Astrocyte (in vitro differentiated cells and primary cell): ENCODE measurements at regions not wholly inside any gene's neighbourhood (a gene's known extent, or its start where the extent isn't known, plus 50 kb on each side); places are given as distances from the start of the nearest gene placed in this dataset.

Source experiments
- EZH2 ChIP-seq: IDR thresholded peaks from 2 replicates; pipeline ENCODE4 v1.6.1; 2012; ENCODE audit warnings: mild to moderate bottlenecking, low read length, inconsistent platforms; ENCODE audit not compliant: insufficient read depth
- TF ChIP-seq, protein P1 (sequence below): IDR thresholded peaks from 2 replicates; pipeline ENCODE4 v1.5.1; 2011; ENCODE audit warnings: low read depth, mild to moderate bottlenecking, inconsistent platforms, low read length, moderate library complexity; ENCODE audit not compliant: insufficient read depth

DNA sequence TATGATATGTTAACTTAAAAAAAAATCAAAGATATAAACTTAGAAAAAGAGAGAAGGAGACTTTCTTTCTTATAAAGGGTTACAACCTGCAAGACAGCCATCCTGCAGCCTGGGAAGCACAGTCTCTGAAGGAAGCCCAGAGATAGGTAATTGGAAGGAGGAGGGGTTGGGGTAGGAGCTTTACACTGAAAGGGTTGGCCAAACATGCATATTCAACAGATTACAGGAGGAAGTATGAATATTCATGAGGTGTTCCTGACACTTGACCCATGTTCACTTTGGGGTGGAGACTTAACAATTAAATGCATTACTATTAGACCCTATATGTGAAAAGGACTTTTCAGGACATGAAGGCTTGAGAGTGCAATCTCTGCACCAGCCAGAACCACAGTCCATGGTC, 71.7 kb upstream of the CDH2 start:
- TF ChIP-seq, protein P1, sequence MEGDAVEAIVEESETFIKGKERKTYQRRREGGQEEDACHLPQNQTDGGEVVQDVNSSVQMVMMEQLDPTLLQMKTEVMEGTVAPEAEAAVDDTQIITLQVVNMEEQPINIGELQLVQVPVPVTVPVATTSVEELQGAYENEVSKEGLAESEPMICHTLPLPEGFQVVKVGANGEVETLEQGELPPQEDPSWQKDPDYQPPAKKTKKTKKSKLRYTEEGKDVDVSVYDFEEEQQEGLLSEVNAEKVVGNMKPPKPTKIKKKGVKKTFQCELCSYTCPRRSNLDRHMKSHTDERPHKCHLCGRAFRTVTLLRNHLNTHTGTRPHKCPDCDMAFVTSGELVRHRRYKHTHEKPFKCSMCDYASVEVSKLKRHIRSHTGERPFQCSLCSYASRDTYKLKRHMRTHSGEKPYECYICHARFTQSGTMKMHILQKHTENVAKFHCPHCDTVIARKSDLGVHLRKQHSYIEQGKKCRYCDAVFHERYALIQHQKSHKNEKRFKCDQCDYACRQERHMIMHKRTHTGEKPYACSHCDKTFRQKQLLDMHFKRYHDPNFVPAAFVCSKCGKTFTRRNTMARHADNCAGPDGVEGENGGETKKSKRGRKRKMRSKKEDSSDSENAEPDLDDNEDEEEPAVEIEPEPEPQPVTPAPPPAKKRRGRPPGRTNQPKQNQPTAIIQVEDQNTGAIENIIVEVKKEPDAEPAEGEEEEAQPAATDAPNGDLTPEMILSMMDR = no peak
- TF ChIP-seq EZH2 = no peak
